ENCODE measurements at regions not wholly inside any gene's neighbourhood (a gene's known extent, or its start where the extent isn't known, plus 50 kb on each side); places are given as distances from the start of the nearest gene placed in this dataset.

DNA sequence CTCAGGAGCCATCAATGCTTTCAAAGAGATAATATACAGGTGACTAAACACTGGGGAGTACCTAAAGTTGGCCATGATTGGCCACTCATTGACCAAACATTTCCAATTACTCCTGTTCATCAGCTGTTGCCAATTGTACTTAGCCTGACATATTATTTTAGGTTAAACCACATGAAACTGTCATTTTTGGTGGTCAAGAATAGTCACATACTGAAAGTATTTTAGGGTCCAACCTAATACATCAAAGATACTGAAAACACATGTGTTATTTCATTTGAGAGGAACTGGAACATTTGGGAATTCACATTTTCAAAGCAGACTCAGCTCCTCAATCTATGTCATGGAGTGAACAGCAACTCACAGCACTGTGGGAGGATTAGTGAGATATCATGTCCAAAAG, 63.9 kb upstream of the KCNA5 start:
- no peaks in the 10 kb centered on the region for H3K9me2 ChIP-seq (ENCODE audit: insufficient read depth)
- H3K27me3 ChIP-seq (replicated peaks; ENCODE audit: insufficient read depth) = peaks cover 16% of the 10 kb centered on the region
- no peaks in the 10 kb centered on the region for H3K4me1 ChIP-seq (ENCODE audit: insufficient read depth)
- no peak overlapping the region for H3K4me3 ChIP-seq
- no peak overlapping the region for H2AFZ ChIP-seq
- no peak overlapping the region for H3K4me2 ChIP-seq (ENCODE audit: unreplicated experiment)
- no peaks in the 10 kb centered on the region for H3F3A ChIP-seq (ENCODE audit: insufficient read depth)
- in situ Hi-C loops (cut with MboI) = no loop called here
- no peaks in the 10 kb centered on the region for H3K79me2 ChIP-seq (ENCODE audit: insufficient read depth)
- no peaks in the 10 kb centered on the region for H4K20me1 ChIP-seq (ENCODE audit: insufficient read depth)
- DNase-seq = no peak
- no peaks in the 10 kb centered on the region for H3K36me3 ChIP-seq (ENCODE audit: low read depth)
- no peak overlapping the region for H3K9ac ChIP-seq
- H3K27ac ChIP-seq = no peak overlapping the region
- TF ChIP-seq EZH2phosphoT487 (IDR thresholded peaks at IDR 0.05; ENCODE audit: insufficient read depth, low read depth) (no peak), EZH2 (IDR thresholded peaks at IDR 0.05; ENCODE audit: insufficient read depth, poor library complexity, severe bottlenecking) (no peak)
- no peaks in the 10 kb centered on the region for H3K9me3 ChIP-seq (ENCODE audit: low read depth)

DNA sequence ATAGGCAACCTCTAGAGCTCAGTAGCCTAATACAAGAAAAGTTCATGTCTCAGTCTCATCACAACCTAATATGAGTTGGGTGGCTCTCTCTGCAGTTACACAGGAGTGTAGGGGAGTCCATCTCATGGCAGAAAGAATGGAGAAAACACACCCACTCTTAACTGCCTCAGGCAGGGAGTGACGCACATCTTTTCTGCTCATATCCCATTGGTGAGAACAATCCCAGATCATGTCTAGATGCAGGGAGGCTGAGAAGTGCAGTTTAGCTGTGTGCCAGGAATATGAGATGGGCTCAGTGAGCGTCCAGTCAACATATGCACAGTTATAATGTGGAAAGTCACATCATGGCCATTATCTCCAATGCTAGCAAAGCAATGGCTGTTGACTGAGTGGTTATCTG, 59.3 kb upstream of the KCNA5 start:
- in situ Hi-C loops (cut with MboI) = no loop called here
- no peak for DNase-seq
- Histone ChIP-seq H3K9ac (no peak overlapping the region), H3K36me3 (ENCODE audit: low read depth) (no peaks in the 10 kb centered on the region), H3K27ac (no peak overlapping the region), H3K27me3 (replicated peaks; ENCODE audit: insufficient read depth) (peaks cover 30% of the 10 kb centered on the region), H4K20me1 (ENCODE audit: insufficient read depth) (no peaks in the 10 kb centered on the region), H3F3A (ENCODE audit: insufficient read depth) (no peaks in the 10 kb centered on the region), H3K4me3 (no peak overlapping the region), H2AFZ (no peak overlapping the region), H3K79me2 (ENCODE audit: insufficient read depth) (no peaks in the 10 kb centered on the region), H3K4me1 (ENCODE audit: insufficient read depth) (no peaks in the 10 kb centered on the region), H3K4me2 (ENCODE audit: unreplicated experiment) (no peak overlapping the region), H3K9me3 (ENCODE audit: low read depth) (no peaks in the 10 kb centered on the region), H3K9me2 (ENCODE audit: insufficient read depth) (no peaks in the 10 kb centered on the region)
- TF ChIP-seq EZH2phosphoT487 (IDR thresholded peaks at IDR 0.05; ENCODE audit: insufficient read depth, low read depth) = no peak
- no peak for TF ChIP-seq EZH2 (IDR thresholded peaks at IDR 0.05; ENCODE audit: insufficient read depth, poor library complexity, severe bottlenecking)
- WGBS, 2 experiments (ENCODE audit: low coverage in 1 of 2, low lambda C conversion rate in 2 of 2, missing lambda C conversion rate in 2 of 2) = 35 to 45% methylated on average over 2 of the region's 2 CpGs

DNA sequence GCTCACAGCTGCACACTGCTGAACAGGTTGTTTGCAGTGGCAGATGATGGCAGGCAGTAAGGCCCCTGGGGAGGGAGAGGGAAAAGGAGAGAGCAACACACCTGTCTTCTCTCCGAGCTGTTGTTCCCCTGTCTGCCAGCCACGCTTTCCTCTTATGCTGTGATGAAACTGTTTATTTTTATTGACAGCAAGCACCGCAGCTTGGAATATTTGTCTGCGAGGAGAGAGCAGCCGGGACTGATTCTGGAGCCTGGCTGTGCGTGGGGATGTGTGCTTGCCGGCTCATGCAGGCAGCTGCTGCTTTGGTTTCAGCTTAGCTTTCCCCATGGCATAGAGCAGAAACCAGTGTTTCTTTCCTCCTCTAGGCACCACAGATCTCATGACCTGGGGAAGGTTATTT, 58.7 kb upstream of the KCNA5 start:
- H3K27me3 ChIP-seq (replicated peaks; ENCODE audit: insufficient read depth) = peaks cover 24% of the 10 kb centered on the region
- no peak overlapping the region for H3K4me2 ChIP-seq (ENCODE audit: unreplicated experiment)
- H3K9me2 ChIP-seq (ENCODE audit: insufficient read depth) = no peaks in the 10 kb centered on the region
- no peak overlapping the region for H3K4me3 ChIP-seq
- no peaks in the 10 kb centered on the region for H3K79me2 ChIP-seq (ENCODE audit: insufficient read depth)
- no peaks in the 10 kb centered on the region for H3K9me3 ChIP-seq (ENCODE audit: low read depth)
- no peak overlapping the region for H2AFZ ChIP-seq
- no peak overlapping the region for H3K9ac ChIP-seq
- no peak overlapping the region for H3K27ac ChIP-seq
- TF ChIP-seq EZH2phosphoT487 (IDR thresholded peaks at IDR 0.05; ENCODE audit: insufficient read depth, low read depth) = no peak
- TF ChIP-seq EZH2 (IDR thresholded peaks at IDR 0.05; ENCODE audit: insufficient read depth, poor library complexity, severe bottlenecking) = no peak
- no peaks in the 10 kb centered on the region for H3K4me1 ChIP-seq (ENCODE audit: insufficient read depth)
- in situ Hi-C loops (cut with MboI) = no loop called here
- no peaks in the 10 kb centered on the region for H3F3A ChIP-seq (ENCODE audit: insufficient read depth)
- no peak for DNase-seq
- no peaks in the 10 kb centered on the region for H3K36me3 ChIP-seq (ENCODE audit: low read depth)
- 65 to 72% methylated on average over 7 of the region's 7 CpGs for WGBS, 2 experiments (ENCODE audit: low coverage in 1 of 2, low lambda C conversion rate in 2 of 2, missing lambda C conversion rate in 2 of 2)
- no peaks in the 10 kb centered on the region for H4K20me1 ChIP-seq (ENCODE audit: insufficient read depth)

DNA sequence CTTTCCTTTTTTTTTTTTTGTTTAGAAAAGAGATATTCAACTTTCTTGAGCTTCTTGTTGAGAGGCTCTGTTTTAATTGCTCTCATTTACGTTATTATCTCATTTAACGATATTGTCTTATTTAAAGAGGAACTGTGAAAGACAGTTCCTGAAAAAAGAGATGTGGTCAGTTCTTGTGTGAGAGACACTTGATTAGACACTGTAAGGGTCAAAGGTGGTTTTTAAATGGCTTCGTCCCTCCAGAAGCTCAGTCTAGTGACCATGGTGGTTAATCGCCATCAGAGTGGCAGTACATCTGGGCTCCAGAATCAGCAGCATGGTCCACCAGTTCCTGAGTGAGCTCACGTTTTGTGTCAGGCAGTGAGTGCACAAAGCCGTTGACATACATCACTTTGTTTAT, 57.9 kb upstream of the KCNA5 start:
- Histone ChIP-seq H3K27me3 (replicated peaks; ENCODE audit: insufficient read depth) (peaks cover 20% of the 10 kb centered on the region), H3K36me3 (ENCODE audit: low read depth) (no peaks in the 10 kb centered on the region), H3K4me1 (ENCODE audit: insufficient read depth) (no peaks in the 10 kb centered on the region), H3K27ac (no peak overlapping the region), H3K79me2 (ENCODE audit: insufficient read depth) (no peaks in the 10 kb centered on the region), H3K9ac (no peak overlapping the region), H3K4me2 (ENCODE audit: unreplicated experiment) (no peak overlapping the region), H2AFZ (no peak overlapping the region), H3F3A (ENCODE audit: insufficient read depth) (no peaks in the 10 kb centered on the region), H3K9me2 (ENCODE audit: insufficient read depth) (no peaks in the 10 kb centered on the region), H3K9me3 (ENCODE audit: low read depth) (no peaks in the 10 kb centered on the region), H3K4me3 (no peak overlapping the region), H4K20me1 (ENCODE audit: insufficient read depth) (no peaks in the 10 kb centered on the region)
- in situ Hi-C loops (cut with MboI) = no loop called here
- TF ChIP-seq EZH2phosphoT487 (IDR thresholded peaks at IDR 0.05; ENCODE audit: insufficient read depth, low read depth) = no peak
- TF ChIP-seq EZH2 (IDR thresholded peaks at IDR 0.05; ENCODE audit: insufficient read depth, poor library complexity, severe bottlenecking) = no peak
- no peak for DNase-seq
- 61 to 71% methylated on average over 6 of the region's 6 CpGs for whole genome bisulfite sequencing, 2 experiments (ENCODE audit: low coverage in 1 of 2, low lambda C conversion rate in 2 of 2, missing lambda C conversion rate in 2 of 2)
